Astrocyte of the spinal cord (primary cell): ENCODE measurements at regions not wholly inside any gene's neighbourhood (a gene's known extent, or its start where the extent isn't known, plus 50 kb on each side); places are given as distances from the start of the nearest gene placed in this dataset.
A peak's percentile ranks its signal among the peaks of the same experiment; 100 is the strongest.

Source experiments
- DNase-seq: peaks from one replicate; pipeline ENCODE4 v3.0.0; 2011; ENCODE audit warnings: low read depth, low spot score
- H3K4me3 ChIP-seq: 2 replicates; pipeline ENCODE4 v1.5.1; 2011; ENCODE audit warnings: low read depth, mild to moderate bottlenecking, low read length, moderate library complexity
- CTCF ChIP-seq: IDR thresholded peaks from 2 replicates; pipeline ENCODE4 v1.5.1; 2012; ENCODE audit warnings: low read depth, mild to moderate bottlenecking, low read length, inconsistent platforms
- in situ Hi-C: cut with HindIII; loops from 2 replicates; pipeline ENCODE4 v1.10.0; 2017; ENCODE audit warnings: low sequenced_read_pairs

GRCh38 chr1:185681034-185681633 lies 53.1 kb upstream of the HMCN1 start:
- peak; percentile 68 for TF ChIP-seq CTCF
- in situ Hi-C loops = no loop called here
- DNase-seq = peak; percentile 28
- H3K4me3 ChIP-seq = no peak overlapping the region

DNA sequence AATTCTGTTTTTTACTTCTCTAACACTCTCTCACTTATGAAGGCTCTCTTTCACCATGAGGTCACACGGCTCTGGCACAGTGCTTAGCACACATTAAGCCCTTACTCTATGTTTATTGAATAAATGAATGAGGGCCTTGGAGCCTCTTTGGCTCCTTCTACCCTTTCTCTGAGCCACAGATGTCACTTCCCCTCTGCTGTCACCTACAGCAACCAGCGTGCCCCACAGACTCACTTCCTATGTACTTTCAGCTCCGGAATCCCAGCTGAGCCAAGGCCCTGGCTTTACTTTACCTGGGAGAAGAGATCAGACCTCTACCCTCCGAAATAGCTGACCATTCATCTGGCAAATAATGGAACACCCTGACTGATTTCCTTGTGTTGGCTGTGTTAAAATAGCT lies 53.7 kb upstream of the HMCN1 start:
- DNase-seq = no peak
- no peak for TF ChIP-seq CTCF
- in situ Hi-C loops = no loop called here
- H3K4me3 ChIP-seq = no peak overlapping the region

DNA sequence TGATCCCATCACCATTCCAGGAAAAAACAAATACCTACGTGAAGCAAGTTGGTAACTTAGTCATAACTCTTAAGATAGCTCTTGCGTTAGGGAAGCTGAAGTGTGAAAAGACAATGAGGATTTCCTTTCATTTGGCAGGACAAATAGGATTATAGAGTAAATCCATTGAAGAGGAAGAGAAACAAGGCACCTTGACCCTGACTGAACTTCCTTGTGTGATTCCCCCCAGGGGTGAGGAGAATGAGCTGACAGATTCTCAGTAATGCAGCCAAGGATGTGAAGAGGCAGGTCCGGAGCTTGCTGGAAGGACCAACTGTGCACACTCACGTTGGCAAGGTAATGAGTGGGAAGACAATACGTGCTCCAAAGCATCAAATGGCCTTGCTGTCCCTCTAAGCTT lies 55.0 kb upstream of the HMCN1 start:
- no peak for DNase-seq
- in situ Hi-C loops = no loop called here
- H3K4me3 ChIP-seq = no peak overlapping the region
- TF ChIP-seq CTCF = no peak

DNA sequence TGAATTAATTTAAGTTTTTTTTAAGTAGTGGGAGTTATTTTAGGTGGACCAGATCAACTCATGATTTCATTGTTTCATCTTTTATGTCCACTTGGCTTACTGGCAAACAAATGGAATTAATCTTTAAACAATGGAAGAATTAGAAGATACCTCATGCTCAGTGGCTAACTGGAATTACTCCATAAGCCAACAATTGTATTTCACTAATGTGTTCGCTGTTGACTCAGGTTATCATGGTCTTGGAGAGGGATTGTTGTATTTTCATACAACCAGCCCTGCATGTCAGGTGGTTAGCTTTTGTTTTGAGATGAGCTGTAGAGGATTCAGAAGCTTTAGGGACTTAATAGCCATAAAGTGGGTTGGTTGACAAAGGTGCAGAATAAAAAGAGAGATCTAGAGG lies 57.2 kb upstream of the HMCN1 start:
- TF ChIP-seq CTCF = no peak
- in situ Hi-C loops = no loop called here
- no peak overlapping the region for H3K4me3 ChIP-seq
- no peak for DNase-seq

DNA sequence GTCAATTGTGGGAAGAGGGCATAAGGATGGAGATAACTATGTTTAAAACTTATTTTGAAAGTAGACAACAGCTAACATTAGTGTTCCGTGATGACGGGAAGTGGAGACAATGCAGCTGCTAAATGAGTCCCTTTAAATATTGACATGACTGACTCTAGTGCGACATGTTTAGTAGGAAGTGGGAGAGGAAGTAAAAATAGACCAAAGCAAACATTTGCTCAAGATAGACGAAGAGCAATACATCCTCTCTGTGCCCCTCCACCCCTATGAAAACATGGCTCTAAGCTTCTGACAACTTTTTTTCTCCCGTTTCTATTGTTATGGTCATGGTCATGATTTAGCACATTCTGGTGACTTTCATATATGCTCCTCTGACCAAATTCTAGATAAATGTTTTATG lies 60.0 kb upstream of the HMCN1 start:
- no peak for DNase-seq
- no peak for TF ChIP-seq CTCF
- in situ Hi-C loops = no loop called here
- H3K4me3 ChIP-seq = no peak overlapping the region

DNA sequence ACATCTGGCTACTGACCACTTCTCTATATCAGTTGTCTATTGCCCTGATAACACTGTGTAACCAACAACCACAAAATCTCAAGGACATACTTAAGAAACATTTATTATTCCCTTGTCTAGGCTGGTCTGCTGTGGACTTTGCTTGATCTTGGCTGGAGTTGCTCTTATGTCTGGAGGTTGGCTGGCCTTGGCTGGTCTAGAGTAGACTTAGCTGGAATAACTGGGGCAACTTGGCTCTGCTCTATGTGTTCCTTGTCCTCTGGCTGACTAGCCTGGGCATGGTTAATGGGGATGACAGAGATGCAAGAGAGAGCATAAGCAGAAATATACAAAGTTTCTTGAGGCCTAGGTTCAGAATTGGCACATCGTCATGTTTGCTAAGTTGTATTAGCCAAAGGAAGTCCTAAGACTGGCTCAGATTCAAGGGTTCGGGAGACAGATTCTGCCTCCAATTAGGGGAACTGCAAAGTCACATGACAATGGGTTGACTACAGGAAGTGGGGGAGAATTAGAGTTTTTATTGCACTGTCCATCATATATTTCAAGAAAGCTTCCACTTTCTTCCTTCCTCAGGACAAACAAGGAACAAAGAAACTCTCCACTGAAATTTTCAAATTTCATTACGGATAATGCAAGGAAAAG lies 61.4 kb upstream of the HMCN1 start:
- no peak for DNase-seq
- in situ Hi-C loops = no loop called here
- no peak for TF ChIP-seq CTCF

More for the DNA sequence above, 61.4 kb upstream of the HMCN1 start:
- H3K4me3 ChIP-seq = no peak overlapping the region
